Fibroblast of gingiva (primary cell): ENCODE measurements at regions not wholly inside any gene's neighbourhood (a gene's known extent, or its start where the extent isn't known, plus 50 kb on each side); places are given as distances from the start of the nearest gene placed in this dataset.

Experiments used
- DNase-seq: peaks from one replicate; pipeline ENCODE4 v3.0.0-alpha.2; 2011; ENCODE audit warnings: low read depth

GRCh38 chr1:239733995-239734394 lies 347.6 kb downstream of the CHRM3 start:
- no peak for DNase-seq

DNA sequence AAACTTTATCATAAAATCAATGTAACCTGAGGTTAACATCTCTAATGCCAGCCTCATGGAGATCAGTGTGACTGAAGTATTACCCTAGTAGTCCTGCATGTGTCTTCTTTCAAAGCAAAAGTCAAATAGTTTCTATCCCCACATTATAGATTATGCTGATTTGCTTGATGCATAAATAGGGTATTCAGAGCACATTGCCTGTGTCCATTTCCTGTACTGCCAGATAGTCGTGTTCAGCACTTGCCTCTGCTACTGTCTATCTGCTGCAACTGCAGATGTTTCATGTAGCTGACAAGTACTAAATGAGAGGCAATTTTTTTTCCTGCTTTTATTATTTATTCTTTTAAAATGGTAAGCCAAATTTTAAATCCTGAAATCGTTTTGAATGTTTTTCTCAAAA lies 348.7 kb downstream of the CHRM3 start:
- no peak for DNase-seq

- DNase-seq: no peak
Observed at GRCh38 chr1:239736479-239736878, 350.1 kb downstream of the CHRM3 start.

DNA sequence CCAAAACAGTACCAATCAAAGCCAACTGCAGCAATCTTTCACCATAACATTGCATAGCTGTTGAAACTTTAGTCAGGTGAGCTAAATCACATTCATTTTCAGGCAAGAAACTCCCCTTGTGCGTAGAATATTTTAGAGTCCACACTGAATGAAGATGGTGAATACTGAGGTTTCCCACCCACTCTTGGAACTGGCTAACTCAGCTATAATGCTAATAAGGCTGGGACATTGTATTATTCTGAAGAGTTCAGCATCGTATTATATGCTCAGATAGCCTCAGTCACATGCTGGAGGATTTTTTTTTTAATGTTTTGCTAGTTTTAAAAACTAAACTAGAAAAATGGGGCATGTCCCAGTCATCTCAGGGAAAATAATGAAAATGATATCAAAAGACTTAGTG lies 352.3 kb upstream of the FMN2 start:
- no peak for DNase-seq

- no peak for DNase-seq
Observed at GRCh38 chr1:239739919-239740318, 351.8 kb upstream of the FMN2 start.

GRCh38 chr1:239742416-239743109 lies 349.1 kb upstream of the FMN2 start:
- DNase-seq: no peak

- DNase-seq: no peak
Observed at GRCh38 chr1:239744851-239745250, 346.8 kb upstream of the FMN2 start.

DNA sequence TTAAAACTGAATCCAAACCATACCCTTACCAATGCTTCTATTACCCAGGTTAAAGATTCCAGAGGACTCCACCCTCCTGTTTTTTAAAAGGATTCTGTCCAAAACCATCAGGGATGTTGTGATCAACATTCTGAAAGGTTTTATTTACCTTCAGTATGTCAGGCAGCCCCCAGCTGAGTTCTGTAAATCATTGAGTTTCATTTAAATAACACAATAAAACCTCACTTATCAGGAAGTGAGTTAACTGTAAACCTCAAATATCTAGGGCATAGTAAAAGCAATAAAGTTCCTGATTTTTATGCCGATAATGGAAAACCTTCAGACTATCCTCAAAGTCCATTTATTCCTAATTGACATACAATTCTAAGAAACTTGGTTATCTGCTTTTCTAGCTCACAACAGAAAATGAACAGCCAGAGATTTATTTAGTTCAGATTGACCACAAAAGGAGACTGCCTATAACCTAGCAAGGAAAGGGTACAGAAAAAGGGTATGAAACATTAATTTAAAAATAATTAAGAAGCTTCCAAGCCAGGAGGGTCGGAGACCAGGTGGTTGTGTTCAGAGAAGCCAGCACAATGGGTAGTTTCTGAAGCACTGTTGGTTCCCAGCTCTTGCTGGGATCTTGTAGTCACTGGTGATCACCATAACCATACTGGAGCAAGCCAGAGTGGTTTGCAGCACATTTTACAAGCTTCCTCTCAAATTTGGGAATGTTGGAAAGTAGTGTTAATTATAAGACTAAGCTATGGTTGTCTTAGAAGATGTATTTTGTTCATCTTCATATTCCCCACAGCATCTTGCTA lies 336.4 kb upstream of the FMN2 start:
- DNase-seq: no peak

DNA sequence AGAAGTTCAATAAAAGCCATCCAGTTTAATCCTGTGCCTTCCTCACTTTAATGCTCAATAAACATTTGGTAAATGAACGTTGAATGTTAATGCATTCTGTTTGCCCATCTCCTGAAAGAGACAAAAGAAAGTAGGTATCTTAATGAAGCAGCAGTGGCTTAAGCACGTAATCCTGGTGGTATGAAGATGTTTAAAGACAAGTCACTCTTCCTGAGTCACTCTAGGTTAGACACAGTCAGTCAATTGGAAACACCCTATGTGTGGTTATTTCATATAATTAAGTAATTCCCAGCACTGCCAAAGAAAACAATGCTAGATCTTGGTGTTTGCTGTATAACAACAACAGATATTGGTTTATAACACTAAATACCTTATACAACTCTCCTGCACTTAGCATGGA lies 334.0 kb upstream of the FMN2 start:
- DNase-seq: no peak

- no peak for DNase-seq
Observed at GRCh38 chr1:239758756-239759155, 332.9 kb upstream of the FMN2 start.

DNA sequence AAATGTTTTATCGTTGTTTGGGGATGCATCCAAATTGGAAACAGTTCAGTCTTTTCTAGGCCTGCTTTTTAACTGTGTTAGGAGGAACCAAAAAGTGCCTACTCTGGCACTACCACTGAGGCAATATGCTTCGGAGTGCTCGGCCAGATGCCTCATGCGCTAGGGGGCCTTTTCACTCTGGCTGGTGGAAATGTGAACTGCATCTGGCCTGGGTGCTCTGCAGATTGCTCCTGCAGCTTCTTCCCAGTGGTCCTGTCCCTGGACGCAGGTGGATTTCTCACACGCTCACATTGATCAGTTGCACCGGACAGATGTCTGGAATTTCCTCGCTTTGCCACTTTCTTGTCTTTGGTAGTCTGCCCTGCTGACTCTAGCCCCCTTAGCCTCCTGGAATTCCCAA lies 330.2 kb upstream of the FMN2 start:
- no peak for DNase-seq

DNA sequence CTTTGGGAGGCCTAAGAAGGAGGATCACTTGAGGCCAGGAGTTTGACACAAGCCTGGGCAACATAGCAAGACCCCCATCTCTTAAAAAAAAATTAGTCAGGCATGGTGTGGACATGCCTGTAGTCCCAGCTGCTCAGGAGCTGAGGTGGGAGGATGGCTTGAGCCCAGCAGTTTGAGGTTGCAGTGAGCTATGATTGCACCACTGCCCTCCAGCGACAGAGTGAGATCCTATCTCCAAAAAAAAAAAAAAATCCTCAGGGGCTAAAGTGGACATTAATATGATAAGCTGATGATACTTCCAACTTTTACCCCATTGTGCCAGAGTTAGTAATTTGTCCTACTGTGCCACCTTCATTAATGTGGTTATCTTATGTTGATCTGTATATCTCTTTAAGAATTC lies 327.8 kb upstream of the FMN2 start:
- no peak for DNase-seq

DNA sequence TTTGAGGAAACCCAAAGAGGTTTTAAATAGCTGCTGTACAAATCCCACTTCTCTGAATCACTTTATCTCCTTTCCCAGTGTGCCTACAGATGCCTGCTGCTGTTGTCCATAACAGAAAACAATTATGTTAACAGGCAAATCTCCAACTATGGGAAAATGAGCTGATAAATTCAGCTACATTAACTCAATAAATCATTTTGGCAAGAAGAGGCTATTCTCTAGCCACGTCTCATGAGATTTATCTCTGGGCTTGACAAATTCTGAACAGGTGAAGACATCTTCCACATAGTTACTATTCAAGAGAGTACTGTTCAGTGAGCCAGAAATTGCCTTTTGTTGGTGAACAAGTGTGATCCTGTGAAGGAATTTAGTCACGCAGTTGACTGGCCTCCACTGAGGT lies 327.1 kb upstream of the FMN2 start:
- DNase-seq: no peak

DNA sequence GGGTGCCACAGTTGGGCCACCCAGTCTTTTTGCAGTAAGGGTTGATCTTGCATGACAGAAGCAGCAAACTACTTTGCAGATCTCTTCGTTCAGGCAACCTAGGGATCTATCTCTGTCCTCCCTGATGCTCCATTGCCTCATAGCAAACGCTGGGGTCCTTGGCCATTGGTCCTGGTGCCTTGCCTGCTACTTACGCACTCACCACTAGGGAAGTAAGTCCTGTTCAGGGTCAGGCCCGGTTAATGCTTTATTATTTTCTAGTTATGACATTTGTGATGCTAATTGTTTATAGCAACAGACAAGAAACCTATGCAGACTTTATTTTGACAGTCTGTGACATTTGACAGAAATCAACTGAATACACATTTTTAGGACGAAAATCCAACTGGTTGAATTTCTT lies 326.5 kb upstream of the FMN2 start:
- no peak for DNase-seq

GRCh38 chr1:239771550-239771949 lies 320.1 kb upstream of the FMN2 start:
- DNase-seq: no peak

DNA sequence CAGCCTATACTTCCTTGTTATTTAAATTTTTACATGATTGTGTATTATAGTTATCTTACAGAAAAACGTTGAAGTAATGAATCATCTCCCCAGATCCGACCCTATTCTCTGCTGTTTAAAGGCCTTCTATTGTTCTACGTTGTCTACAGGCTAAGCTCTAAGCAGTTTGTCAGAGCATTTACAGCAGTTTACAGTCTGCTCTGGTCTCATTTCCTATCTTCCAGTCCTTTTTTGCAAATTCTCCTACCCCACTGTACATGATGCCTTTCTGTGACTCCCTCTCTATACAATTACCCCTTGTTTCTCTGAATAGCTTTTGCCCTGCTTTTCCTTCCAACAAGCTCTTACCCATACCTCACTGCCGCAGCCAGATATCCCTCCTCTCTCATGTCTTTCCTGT lies 319.2 kb upstream of the FMN2 start:
- DNase-seq: no peak

DNA sequence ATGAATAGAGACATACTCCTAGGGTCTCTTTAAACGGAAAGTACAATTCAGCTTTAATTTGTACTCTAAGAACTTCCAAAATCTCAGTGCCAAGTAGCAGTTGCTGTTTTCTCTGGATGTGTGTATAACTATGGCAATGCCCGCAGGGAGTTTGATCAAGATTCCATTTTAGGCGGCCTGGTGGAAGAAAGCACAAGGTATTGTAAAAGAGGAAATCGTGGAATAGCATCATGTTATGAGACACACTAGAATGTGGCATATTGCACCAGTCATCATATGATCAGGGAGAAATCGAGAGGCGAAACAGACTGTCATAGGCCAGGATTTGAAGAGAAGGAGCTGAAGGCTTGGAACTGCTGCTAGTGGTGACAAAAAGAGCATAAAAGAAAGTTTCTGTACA lies 316.2 kb upstream of the FMN2 start:
- DNase-seq: no peak

DNA sequence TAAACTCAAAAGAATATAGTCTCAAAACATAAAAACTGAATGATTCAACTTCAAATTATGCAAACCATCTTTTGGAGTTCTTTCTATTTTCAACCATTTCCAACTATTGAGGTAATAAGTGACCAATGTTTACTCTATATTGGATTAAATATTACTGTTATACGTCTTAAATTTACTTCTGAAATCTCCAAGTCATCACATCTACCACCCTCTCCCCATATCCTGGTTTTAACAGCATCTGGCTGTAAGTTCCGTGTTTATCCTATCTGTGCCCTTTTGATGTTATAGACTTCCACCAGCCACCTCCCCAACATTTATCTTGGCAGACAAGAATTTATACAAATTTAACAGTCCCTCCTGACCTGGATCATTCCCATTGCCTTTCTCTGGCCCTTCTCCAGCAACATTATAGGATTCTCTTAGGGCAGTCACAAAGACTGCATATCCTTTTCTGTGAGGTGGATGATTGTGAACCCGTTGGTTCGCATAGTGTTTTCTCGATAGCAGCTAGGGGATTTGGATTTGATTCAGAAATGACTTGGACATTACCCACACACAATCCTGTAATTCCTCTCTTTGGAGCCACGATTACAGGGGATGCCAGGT lies 313.4 kb upstream of the FMN2 start:
- DNase-seq: no peak

DNA sequence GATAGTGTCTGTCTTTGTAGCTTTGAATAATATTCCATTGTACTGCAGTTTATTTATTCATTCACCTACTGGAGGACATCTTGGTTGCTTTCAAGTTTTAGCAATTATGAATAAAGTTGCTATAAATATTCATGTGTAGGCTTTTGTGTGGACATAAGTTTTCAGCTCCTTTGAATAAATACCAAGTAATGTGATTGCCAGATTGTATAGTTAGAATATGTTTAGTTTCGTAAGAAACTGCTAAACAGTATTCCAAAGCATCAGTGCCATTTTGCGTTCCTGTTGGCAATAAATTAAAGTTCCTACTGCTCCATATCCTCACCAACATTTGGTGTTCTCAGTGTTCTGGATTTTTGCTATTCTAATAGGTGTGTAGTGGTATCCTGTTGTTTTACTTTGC lies 311.7 kb upstream of the FMN2 start:
- no peak for DNase-seq

GRCh38 chr1:239784896-239785295 lies 306.8 kb upstream of the FMN2 start:
- no peak for DNase-seq

GRCh38 chr1:239785576-239785975 lies 306.1 kb upstream of the FMN2 start:
- no peak for DNase-seq

DNA sequence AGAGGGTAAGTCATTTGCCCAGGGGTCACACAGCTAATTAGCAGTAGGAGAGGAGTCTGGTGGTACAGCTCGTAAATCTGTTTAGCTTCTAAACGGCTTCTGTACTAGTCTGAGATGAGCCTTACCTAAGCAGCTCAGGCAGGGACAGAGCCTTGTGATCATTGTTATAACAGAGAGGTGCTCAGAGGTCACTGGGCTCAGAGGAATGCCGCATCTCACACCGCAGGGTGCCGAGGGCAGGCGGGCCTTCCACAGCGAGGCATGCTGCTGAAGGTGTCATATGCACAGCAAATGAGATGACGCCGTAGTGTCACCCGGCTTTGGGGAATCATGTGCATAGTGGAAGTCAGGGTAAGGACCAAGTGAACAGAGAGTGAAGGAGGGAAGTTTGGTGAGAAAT lies 305.2 kb upstream of the FMN2 start:
- DNase-seq: no peak

DNA sequence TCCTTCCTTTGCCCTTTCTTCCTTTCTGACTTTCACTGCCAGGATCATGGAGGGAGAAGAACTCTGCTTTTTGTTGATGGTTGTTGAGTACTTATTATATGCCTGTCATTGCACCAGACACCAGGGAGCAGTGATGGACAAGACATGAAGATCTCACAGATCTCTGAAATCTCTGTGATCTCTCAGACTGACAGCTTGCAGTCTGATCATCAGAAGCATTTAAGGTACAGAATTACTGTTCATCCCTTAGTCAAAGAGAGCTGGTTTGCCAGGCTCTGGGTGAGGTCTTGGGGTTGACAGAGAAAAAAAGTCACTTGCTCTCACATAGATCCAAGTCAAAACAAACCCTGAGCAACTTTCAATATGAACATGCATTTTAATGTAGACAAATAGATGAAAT lies 299.5 kb upstream of the FMN2 start:
- no peak for DNase-seq
